GM21360 (cell line): ENCODE measurements at regions not wholly inside any gene's neighbourhood (a gene's known extent, or its start where the extent isn't known, plus 50 kb on each side); places are given as distances from the start of the nearest gene placed in this dataset.
"Not testable (repeated sequence)": the region's sequence is repeated elsewhere in the genome, so short reads cannot be mapped to it uniquely, and the experiment has no call there.

Experiments used
- ATAC-seq: cut with Tn5 transposase; IDR thresholded peaks from one replicate; pipeline ENCODE4 v1.9.1; 2021; ENCODE audit warnings: mild to moderate bottlenecking, moderate library complexity; ENCODE audit not compliant: unreplicated experiment

DNA sequence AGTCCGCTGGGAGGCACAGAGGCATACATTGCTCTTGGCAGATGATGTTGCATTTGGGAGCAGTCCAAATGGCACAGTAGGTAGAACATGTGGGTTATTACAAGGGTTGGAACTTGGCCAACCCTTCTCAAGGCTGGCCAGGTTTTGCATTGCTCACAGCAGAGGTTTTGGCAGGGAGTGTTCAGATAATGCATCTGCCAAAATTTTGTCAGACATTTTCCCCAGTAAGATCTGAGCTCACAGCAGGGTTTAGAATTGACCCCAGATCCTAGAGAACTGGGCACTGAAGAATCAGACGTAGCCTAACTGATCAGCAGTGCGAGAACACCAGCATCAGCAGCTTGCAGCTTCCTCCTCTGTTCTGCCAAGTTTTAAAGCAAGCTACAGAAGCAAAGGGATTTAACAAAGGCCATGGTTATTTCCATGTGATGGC lies 468.8 kb upstream of the KIF2B start:
- ATAC-seq = no peak

DNA sequence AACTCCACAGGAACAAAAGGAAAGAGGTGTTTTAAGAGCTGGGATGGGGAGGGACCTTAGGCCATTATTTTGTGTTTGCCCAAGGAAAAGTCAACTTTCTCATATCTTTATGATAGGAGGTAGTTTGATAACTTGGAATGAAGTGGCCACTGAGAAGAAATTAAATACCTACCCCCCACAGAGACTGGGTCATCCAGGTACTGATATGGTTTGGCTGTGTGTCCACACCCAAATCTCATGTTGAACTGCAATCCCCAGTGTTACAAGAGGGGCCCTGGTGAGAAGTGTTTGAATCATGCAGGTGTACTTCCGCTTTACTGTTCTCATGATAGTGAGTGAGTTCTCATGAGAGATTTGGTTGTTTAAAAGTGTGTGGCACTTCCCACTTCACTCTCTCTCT lies 477.9 kb upstream of the KIF2B start:
- ATAC-seq = no peak

DNA sequence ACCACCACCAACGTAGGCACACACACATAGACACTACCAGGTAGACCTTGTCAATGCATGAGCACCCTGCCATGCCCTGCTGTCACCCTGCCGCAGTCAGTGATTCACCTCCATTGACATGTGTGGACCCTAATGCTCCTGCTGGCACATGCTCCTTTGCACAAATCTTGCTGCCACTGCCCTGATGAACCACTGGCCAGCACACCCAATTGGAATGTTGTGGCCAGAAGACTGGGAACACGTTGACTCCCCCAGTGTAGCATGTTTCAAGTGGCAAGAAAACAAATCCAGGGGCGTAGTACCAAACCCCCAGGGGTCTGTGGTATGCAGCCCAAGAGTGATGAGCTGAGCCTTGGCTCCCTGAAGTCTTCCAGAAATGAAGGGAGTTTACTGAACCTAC lies 486.4 kb upstream of the KIF2B start:
- ATAC-seq = no peak

DNA sequence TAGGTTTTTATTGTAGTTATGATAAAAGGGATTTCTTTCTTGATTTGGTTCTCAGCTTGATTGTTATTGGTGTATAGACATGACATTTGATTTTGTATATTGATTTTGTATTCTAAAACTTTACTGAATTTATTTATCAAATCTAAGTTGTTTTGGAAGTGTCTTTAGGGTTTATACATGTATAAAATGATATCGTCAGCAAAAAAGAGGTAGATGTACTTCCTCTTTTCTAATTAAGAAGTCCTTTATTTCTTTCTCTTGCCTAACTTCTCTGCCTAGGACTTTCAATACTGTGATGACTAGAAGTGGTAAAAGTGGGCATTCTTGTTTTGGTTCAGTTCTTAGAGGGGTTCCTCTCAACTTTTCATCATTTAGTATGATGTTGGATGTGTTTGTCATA lies 487.3 kb upstream of the KIF2B start:
- no peak for ATAC-seq

DNA sequence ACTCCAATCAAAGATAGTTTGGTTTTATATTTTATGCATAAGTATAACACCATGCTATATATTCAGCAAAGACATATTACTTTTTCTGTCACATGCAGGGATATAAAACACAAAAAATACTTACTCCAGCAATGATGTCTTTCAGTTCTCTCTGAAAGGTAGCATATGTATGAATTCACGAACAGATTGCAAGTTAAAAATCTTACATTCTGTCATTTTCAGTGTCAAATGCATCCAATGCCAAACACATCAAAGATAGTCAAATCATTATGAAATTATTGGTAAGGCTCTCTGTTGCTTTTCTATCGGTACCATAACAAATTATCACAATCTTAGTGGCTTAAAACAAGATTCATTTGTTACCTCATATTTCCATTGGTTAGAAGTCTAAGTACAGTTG lies 492.0 kb upstream of the KIF2B start:
- no peak for ATAC-seq

DNA sequence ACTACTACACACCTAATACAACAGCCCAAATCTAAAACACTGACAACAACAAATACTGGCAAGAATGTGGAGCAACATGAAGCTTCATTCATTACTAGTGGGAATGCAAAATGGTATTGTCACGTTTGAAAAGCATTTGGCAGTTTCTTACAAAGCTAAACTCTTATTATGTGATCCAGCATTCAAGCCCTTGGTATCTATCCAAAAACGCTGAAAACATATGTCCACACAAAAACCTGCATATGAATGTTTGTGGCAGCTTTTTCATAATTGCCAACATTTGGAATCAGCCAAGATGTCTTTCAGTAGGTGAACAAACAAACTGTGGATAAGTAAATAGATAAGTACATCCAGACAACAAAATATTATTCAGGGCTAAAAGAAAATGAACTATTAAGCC lies 501.1 kb upstream of the KIF2B start:
- no peak for ATAC-seq

DNA sequence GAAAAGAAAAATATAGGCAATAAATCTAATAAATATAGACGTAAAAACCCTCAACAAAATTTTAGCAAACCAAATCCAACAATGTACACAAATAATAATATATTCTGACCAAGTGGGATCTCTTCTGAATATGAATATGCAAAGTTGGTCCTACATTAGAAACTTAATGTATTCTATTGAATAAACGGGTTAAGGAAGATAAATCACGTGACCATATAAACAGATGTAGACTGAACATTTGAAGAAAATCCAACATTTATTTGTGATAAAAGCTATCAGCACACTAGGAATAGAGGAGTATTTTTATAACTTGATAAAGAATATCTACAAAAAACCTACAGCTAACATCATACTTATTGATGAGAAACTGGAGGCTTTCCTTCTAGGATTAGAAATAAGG lies 502.8 kb upstream of the KIF2B start:
- no peak for ATAC-seq

DNA sequence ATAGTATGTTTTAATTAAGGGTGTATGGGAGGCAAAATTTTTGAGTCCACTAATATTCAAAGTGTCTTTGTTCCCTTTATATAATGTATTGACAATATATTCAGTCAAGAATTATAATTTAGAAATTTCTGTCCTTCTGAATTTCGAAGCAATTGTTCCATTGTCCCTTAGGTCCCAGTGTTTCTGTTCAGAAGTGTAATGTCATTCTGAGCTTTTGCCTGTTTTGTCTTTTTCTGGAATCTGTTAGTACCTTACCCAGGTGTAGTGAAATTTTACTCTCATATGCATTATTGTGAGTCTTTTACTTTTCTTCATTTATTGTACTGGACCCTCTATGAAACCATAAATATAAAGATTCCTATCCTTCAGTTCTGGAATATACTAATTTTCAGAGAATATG lies 505.7 kb upstream of the KIF2B start:
- no peak for ATAC-seq

DNA sequence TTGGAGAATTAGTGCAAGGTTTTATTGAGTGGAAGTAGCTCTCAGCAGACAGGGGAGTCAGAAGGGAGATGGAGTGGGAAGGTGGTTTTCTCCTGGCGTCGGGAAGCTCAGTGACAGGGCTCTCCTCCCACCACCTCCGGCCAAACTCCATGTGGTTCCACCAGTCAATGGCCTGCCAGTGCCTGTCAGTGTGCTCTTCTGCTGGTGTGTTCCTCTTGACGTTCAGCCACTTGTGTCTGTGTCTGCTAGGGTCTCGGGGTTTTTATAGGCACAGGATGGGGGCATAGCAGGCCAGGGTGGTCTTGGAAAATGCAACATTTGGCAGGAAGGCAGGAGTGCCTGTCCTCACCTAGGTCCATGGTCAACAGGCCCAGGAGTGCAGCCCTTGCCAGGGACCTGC lies 506.7 kb upstream of the KIF2B start:
- no peak for ATAC-seq

DNA sequence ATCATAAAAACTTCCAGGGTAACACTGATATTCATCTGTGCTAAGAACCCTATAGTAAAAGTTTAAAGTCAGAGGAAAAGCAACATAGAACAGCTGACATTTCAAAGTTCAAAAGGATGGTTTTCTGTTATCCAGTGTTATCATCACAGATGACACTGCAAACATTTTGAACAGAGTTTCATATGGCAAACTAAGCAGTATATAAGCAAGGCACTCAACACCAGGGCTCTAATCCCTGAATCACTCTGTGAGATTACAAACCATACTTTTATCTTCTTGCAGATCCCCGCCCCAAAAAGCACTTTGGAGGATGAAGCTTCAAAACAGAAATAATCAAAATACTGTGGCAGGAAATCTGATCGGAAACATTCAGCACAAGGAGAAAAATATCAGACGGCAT lies 508.2 kb upstream of the KIF2B start:
- ATAC-seq = no peak

DNA sequence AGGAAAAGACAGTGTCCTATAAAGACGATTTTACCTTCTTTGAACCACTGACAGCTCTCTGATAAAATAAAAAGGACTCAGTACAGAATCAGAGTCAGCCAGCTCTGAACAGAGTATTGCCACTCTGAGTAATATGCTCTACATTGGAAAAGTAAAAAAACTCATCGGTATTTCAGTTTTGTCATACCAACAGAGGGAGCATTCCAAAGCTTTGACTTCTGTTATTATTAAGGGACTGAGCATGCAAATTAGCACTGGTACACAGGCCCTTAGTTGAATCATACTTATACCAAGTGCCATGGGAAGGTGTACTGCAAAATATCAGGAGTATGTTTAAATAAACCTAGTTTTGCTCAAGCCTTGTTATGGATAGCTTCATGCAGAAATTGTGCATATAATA lies 509.0 kb upstream of the KIF2B start:
- ATAC-seq = no peak

DNA sequence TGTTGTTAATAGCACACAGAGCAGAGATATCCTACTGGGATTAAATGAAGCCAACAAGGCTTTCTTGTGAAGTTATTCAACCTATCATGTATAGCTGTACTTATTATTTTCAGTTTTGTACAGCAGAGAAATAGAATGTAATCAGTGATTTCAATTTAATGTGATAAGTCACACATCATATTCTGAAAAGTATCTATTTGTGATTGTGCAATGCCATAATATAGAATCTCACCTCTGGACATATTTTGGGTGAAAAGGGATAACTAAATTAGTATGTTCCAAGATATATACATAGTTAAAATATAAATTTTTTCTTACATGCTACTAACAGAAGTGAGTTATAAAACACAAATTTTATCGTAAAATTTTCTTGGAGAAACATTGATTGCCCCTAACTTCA lies 544.3 kb upstream of the KIF2B start:
- ATAC-seq = no peak

DNA sequence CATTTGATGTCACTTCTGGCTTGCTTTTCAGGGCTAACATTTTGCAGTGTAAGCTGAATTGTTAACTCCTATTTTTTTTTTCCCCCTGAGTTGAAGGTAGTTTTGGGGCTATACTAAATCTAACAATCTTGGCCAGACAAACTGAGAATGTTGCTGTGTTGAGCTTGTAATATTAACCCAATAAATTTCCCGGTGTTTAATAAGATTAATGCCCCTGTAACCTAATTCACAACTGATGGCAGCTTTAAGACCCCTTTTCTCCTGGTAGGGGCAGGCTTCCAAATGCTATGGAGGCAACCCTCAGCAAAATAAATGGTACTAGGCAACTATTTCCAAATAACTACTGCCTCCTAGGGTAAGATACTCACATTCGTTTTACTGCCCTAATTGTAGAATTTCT lies 549.6 kb upstream of the KIF2B start:
- ATAC-seq = no peak

DNA sequence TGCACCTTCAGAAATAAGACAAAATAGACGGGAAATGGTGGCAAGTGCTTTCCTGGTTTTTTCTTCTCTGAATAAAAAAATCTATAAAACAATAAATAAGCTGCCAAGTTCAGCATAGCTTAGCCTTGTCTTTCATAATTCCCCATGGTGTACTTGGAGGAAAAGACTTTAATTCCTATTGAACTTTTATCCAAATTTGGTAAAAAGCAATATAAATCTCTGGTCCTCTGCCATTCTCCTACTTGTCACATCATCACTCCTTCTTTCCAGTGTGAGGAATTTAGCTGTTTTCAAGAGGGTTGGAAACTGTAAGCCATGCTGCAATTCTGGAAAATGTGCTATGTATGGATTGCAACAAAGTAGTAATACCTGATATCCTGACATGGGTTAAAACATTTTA lies 551.8 kb upstream of the KIF2B start:
- no peak for ATAC-seq

DNA sequence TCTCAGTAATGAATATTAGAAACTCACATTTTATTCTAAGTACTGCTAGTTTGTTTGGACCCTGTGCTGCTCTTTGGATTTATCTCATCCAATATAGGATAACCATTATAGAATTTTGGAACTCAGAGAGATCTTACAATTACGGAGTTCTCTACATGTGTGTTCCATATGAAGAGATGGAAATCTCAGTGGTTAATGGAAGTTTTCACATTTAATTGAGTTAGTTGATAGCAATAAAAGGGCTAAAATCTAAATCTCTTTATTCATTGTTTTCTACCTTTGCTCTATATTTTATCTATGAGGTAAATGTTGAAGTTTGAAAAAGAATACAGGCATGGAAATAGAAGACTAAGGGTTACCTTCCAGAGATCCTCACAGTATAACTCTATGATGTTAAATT lies 558.0 kb upstream of the KIF2B start:
- ATAC-seq = no peak

DNA sequence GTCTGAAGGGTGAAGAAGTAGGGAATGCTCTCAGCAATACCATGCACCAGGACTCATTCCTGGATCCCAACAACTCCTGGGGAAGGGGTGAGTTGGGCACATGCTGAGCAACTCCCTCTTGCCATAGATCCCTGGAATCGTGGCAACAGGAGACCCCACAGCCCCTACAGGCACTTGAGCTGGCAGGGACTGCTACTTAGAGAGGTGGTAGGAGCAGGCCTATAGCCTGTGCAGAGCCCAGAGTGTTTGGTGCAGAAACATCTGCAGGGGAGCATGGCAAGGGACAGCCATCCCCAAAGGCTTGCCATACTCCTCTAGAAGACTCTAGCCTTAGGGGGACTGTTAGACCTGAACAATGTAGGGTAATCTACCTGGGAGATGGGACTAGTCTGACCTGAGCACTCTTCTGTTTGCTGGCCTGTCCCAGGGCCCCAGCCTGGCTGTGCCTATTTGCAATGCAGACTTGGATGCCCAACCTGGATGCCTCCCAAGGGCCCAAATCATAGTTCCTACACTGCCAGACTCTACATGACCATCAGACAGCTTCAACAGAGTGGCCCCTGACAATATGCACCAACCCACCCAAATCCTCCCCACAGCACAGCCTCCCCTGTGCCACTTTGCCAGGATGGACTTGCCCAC lies 568.6 kb upstream of the KIF2B start:
- ATAC-seq = no peak

DNA sequence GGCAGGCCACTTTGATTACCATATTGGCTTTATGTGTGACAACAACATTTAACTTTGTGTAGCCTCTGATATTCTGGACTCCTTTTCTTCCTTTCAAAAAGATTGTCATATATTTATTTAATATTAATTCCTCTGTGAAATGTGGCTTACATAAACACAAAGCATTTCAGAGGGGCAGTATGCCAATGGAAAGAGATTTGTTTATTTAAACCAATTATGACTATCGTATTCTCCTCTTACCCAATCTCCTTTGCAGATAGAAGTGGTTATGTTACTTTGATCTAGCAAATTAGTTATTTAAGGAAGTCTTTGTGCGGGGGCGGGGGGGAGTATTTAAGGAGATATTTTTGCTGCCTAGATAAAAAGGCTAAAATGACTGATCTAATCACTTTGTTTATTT lies 573.7 kb upstream of the KIF2B start:
- no peak for ATAC-seq

DNA sequence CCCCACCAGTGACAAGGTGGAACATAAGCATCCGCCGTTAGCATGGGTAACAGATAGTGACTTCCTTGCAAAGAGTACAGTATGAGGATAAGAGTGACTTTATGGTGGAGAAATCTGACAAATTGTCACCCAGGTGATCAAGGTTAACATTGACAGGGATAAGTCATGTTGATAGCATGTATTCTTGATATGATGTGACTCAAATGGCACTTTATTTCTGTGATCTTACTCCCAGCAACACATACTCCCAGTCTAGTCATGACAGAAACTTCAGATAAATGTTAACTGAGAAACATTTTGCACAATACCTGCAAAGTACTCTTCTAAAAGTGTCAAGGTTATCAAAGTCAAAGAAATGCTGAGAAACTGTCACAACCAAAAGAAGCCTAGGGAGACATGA lies 588.6 kb upstream of the KIF2B start:
- ATAC-seq = no peak

DNA sequence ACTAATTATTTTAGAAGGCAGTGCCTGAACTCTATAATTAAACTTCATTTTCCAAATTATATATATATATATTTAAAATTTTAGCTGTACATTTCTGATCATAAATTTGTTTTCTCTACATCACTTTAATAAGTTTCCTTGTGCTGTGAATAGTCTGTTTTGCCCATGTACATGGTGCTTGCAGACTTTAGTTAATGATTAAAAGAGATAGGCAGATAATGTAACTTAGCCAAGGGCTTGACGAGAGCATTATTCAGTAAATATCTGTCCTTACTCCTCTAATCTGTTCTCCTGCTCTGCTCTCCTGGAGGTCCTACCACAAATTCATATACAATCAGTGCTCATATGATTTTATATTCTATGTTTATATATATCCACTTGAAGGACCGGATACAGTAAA lies 595.2 kb upstream of the KIF2B start:
- no peak for ATAC-seq

DNA sequence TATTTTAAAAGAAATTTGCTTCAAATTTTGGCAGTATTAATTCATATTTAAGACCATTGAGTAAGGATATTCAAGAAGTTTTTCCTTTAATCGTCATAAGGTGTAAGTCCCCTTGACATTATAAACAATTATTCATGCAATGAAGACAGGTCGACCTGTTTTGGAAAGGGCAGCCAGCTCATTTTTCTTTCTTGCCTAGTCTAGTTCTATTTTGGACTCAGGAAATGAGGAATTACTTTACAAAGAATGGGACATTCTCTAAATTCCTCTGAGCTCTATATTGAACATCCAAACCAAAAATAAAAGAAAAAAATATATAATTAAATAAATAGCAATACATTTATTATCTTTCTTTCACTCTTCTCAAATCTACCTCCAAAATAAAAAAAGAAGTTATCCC lies 595.6 kb upstream of the KIF2B start:
- ATAC-seq = no peak

DNA sequence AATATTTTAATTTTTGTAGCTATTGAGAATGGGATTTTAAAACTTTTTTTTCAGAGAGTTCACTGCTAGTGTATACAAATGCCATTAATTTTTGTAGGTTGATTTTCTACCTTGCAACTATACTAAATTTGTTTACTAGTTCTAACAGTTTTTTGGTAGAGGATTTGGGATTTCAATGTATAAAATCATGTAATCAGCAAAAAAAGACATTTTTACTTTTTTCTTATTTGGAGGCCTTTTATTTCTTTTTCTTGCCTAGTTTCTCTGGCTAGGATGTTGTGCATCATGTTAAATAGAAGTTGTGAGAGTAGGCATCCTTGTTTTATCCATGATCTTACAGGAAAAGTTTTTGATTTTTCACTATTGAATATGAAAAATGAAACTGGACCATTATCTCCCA lies 602.9 kb upstream of the KIF2B start:
- no peak for ATAC-seq

DNA sequence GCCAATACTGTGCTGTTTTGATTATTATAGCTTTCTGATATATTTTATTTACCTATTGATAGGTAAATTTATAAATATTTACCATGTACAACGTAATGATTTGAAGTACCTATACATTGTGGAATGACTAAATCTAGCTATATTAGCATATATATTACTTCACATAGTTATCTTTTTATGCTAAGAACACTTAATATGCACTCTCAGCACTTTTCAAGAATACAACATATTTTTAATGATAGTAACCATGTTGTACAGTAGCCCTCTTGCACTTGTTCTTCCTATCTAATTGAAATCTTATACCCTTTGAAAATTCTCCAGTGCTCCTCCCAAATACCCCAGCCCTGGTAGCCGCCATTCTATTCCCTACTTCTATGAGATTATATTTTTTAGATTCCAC lies 604.0 kb upstream of the KIF2B start:
- ATAC-seq = no peak

DNA sequence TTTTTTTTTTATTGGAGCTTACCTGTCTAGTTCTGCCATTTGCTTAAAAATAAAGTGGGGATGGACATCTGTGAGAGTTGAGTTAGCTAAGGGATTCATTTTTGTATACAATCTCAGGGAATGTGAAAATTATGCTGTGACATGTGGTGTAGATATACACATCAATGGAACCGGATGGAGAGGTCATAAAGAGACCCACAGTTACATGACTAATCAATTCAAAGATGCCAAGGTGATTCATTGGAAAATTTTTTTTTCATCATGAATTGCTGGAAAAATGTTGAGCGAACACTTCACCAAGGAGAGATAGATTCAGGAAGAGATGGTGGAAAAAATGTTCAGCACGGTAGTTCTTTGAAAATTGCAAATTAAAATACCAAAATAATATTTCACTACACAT lies 605.4 kb upstream of the KIF2B start:
- ATAC-seq = no peak

DNA sequence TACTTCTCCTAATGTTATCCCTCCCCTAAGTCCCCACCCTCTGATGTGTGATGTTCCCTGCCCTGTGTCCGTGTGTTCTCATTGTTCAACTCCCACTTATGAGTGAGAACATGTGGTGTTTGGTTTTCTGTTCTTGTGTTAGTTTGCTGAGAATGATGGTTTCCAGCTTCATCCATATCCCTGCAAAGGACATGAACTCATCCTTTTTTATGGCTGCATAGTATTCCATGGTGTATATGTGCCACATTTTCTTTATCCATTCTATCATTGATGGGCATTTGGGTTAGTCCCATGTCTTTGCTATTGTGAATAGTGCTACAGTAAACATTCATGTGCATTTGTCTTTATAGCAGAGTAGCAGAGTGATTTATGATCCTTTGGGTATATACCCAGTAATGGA lies 613.8 kb upstream of the KIF2B start:
- ATAC-seq = not testable (repeated sequence)
